SU-DHL-6 (cell line): ENCODE measurements at regions not wholly inside any gene's neighbourhood (a gene's known extent, or its start where the extent isn't known, plus 50 kb on each side); places are given as distances from the start of the nearest gene placed in this dataset.

ENCODE experiments used
- H2AFZ ChIP-seq: fragments of 200-600 bp; sonication (generic); 2 replicates; pipeline ENCODE4 v1.6.1; 2014; ENCODE audit warnings: low read depth, mild to moderate bottlenecking, moderate library complexity, mixed read lengths, antibody characterized with exemption, low read length; ENCODE audit not compliant: severe bottlenecking
- H3F3A ChIP-seq: fragments of 200-600 bp; shearing (Covaris generic); 2 replicates; pipeline ENCODE4 v1.6.0; 2016; ENCODE audit warnings: antibody characterized with exemption, mild to moderate bottlenecking; ENCODE audit not compliant: insufficient read depth
- H3K27ac ChIP-seq: fragments of 200-600 bp; sonication (generic); 2 replicates; pipeline ENCODE4 v1.5.1; 2016; ENCODE audit warnings: low read depth, mild to moderate bottlenecking, low read length, moderate library complexity, mixed read lengths
- H3K27me3 ChIP-seq: fragments of 200-600 bp; sonication (generic), shearing (Covaris generic); 2 replicates; pipeline ENCODE4 v1.6.0; 2014; ENCODE audit warnings: mild to moderate bottlenecking, low read length
- H3K36me3 ChIP-seq: fragments of 200-600 bp; sonication (generic); 2 replicates; pipeline ENCODE4 v1.6.1; 2014; ENCODE audit warnings: mild to moderate bottlenecking, low read length, mixed read lengths
- H3K4me2 ChIP-seq: fragments of 300-600, 200-600 bp; shearing (Covaris generic), sonication (generic); 2 replicates; pipeline ENCODE4 v1.6.0; 2014; ENCODE audit warnings: low read length, low read depth, mild to moderate bottlenecking; ENCODE audit not compliant: poor library complexity, severe bottlenecking
- H3K4me3 ChIP-seq: fragments of 200-600 bp; sonication (generic); 2 replicates; pipeline ENCODE4 v1.5.1; 2014; ENCODE audit warnings: antibody characterized with exemption, low read length, mild to moderate bottlenecking, mixed read lengths; ENCODE audit not compliant: insufficient read depth, poor library complexity, severe bottlenecking
- H3K79me2 ChIP-seq: fragments of 200-600 bp; sonication (generic); 2 replicates; pipeline ENCODE4 v1.6.1; 2014; ENCODE audit warnings: mild to moderate bottlenecking, low read length, moderate library complexity; ENCODE audit not compliant: insufficient read depth
- H3K9ac ChIP-seq: fragments of 200-600 bp; sonication (generic); 2 replicates; pipeline ENCODE4 v1.7.0; 2014; ENCODE audit warnings: mild to moderate bottlenecking, low read length
- H3K9me2 ChIP-seq: fragments of 200-600 bp; sonication (generic); replicated peaks from 2 replicates; pipeline ENCODE4 v1.6.1; 2014; ENCODE audit warnings: low read length; ENCODE audit not compliant: insufficient read depth
- H3K9me3 ChIP-seq: fragments of 200-600 bp; sonication (generic); 2 replicates; pipeline ENCODE4 v1.6.1; 2014; ENCODE audit warnings: low read length, mixed read lengths; ENCODE audit not compliant: insufficient read depth
- H4K20me1 ChIP-seq: fragments of 200-600 bp; sonication (generic); 2 replicates; pipeline ENCODE4 v1.6.1; 2014; ENCODE audit warnings: low read depth, mild to moderate bottlenecking, antibody characterized with exemption, low read length, moderate library complexity, mixed read lengths
- EZH2phosphoT487 ChIP-seq: fragments of 200-600 bp; sonication (generic), shearing (Covaris generic); conservative IDR thresholded peaks from 2 replicates; pipeline ENCODE4 v1.6.1; 2018; ENCODE audit warnings: mild to moderate bottlenecking, antibody characterized with exemption, low read length, moderate library complexity, mixed read lengths
- TF ChIP-seq, protein P1 (sequence below): fragments of 200-600 bp; sonication (generic); IDR thresholded peaks from one replicate; pipeline ENCODE4 v1.5.1; 2017; ENCODE audit warnings: antibody characterized with exemption, mild to moderate bottlenecking, low read length, moderate library complexity; ENCODE audit not compliant: insufficient read depth, poor library complexity, severe bottlenecking

DNA sequence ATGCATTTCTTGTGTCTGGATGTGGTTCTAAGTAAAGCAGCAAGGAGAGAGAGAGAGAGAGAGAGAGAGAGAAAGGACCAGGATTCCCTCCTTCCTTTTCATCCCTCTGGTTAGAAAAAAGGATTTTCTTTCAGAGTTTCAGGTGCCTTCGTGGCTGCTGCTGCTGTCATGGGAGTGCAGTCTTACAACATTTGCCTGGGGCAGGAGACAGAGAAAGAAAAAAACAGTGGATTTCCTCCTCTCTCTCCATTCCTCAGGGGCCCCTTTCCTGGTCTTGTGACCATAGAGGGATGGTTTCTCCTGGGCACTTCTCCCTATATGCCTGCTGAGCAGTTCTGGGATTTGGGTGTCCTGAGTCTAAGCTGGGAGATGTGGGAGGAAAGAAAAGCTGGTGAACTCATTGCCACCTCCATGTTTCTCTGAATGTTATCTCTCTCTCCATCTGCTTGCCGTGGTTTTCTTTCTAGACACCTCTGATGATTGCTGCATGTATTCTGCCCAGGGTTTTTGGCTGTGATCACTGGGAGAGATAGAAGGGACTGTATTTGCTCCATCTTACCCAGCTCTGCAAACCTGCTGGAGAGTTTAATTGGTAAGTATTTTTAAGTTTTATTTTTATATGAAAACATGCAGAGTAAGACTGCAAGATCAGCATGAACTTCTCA is 142.4 kb upstream of the RGMA start:
- Histone ChIP-seq H4K20me1 (no peaks in the 10 kb centered on the region), H3K27ac (no peak overlapping the region), H3F3A (no peaks in the 10 kb centered on the region), H3K4me2 (no peak overlapping the region), H3K27me3 (no peaks in the 10 kb centered on the region), H3K36me3 (no peaks in the 10 kb centered on the region), H3K9me3 (no peaks in the 10 kb centered on the region), H3K9ac (no peak overlapping the region), H3K4me3 (no peak overlapping the region), H3K9me2 (no peaks in the 10 kb centered on the region), H2AFZ (no peak overlapping the region), H3K79me2 (no peaks in the 10 kb centered on the region)
- TF ChIP-seq, protein P1, sequence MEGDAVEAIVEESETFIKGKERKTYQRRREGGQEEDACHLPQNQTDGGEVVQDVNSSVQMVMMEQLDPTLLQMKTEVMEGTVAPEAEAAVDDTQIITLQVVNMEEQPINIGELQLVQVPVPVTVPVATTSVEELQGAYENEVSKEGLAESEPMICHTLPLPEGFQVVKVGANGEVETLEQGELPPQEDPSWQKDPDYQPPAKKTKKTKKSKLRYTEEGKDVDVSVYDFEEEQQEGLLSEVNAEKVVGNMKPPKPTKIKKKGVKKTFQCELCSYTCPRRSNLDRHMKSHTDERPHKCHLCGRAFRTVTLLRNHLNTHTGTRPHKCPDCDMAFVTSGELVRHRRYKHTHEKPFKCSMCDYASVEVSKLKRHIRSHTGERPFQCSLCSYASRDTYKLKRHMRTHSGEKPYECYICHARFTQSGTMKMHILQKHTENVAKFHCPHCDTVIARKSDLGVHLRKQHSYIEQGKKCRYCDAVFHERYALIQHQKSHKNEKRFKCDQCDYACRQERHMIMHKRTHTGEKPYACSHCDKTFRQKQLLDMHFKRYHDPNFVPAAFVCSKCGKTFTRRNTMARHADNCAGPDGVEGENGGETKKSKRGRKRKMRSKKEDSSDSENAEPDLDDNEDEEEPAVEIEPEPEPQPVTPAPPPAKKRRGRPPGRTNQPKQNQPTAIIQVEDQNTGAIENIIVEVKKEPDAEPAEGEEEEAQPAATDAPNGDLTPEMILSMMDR: no peak
- TF ChIP-seq EZH2phosphoT487: no peak

DNA sequence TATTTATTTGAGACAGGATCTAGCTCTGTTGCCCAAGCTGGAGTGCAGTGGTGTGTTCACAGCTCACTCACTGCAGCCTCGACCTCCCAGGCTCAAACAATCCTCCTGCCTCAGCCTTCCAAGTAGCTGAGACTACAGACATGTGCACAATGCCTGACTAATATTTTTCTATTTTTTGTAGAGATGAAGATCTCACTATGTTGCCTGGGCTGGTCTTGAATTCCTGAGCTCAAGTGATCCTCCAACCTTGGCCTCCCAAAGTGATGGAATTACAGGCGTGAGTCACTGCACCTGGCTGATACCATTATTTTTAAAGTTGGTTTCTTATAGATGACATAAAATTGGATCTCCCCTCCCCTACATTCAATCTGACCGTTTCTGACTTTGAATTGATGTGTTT is 139.5 kb upstream of the RGMA start:
- H3K9ac ChIP-seq: no peak overlapping the region
- no peaks in the 10 kb centered on the region for H3K9me2 ChIP-seq
- no peaks in the 10 kb centered on the region for H3K27me3 ChIP-seq
- no peaks in the 10 kb centered on the region for H3F3A ChIP-seq
- no peaks in the 10 kb centered on the region for H3K9me3 ChIP-seq
- H3K4me2 ChIP-seq: no peak overlapping the region
- no peaks in the 10 kb centered on the region for H3K79me2 ChIP-seq
- TF ChIP-seq EZH2phosphoT487: no peak
- TF ChIP-seq, protein P1: no peak
- H3K36me3 ChIP-seq: no peaks in the 10 kb centered on the region
- H4K20me1 ChIP-seq: no peaks in the 10 kb centered on the region
- no peak overlapping the region for H2AFZ ChIP-seq
- no peak overlapping the region for H3K4me3 ChIP-seq
- no peak overlapping the region for H3K27ac ChIP-seq

DNA sequence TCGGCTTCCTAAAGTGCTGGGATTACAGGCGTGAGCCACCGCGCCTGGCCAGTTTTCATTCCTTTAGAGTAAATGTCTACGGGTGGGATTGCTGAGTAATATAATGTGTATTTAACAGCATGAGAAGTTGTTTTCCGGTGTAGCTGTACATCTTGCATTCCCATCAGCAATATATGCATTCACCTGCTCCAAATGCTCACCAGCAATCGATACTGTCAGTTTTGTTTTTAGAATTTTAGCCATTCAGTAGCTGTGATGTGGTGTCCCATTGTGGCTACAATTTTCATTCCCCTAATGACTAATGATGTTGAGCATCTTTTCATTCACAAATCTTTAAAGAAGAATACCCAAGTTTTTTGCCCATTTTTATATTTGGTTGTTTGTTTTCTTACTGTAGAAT is 134.8 kb upstream of the RGMA start:
- Histone ChIP-seq H3K36me3 (no peaks in the 10 kb centered on the region), H2AFZ (no peak overlapping the region), H3K9me3 (no peaks in the 10 kb centered on the region), H3K27me3 (no peaks in the 10 kb centered on the region), H3K9ac (no peak overlapping the region), H3K4me2 (no peak overlapping the region), H3F3A (no peaks in the 10 kb centered on the region), H4K20me1 (no peaks in the 10 kb centered on the region), H3K27ac (no peak overlapping the region), H3K79me2 (no peaks in the 10 kb centered on the region), H3K4me3 (no peak overlapping the region), H3K9me2 (no peaks in the 10 kb centered on the region)
- TF ChIP-seq, protein P1: no peak
- no peak for TF ChIP-seq EZH2phosphoT487
